ENCODE measurements at regions not wholly inside any gene's neighbourhood (a gene's known extent, or its start where the extent isn't known, plus 50 kb on each side); places are given as distances from the start of the nearest gene placed in this dataset.

DNA sequence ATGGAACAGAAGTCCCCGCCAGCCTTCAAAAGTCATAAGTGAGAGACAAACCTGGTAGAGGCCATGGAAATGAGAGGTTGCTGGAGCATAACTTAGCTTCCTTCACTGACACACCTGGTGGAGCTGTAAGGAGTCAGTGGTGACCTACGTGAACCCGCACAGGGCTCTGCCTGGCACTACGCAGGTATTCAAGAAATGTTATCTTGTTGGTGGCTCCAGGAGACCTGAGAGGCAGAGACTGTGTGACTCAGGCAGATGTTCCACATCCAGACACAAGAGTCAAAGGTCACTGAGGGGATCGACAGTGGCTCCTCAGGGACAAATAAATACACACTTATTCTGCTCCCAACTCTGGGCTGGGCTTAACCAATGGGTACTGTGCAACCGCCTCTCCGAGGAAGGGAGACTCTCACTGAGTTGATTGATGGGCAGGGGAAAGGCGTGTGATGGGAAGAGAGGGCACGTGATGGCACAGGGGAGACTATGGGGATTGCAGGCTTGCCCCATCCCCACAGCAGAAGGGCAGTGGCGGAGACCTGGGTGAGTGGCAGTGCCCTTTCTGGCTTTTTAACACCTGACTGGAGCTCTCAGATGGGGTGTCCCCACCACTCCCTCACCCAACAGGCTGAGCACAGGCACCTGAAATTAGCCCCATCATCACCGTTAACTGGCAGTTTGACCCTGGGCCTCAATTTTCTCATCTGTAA is 111.7 kb upstream of the SMAD3 start:
- Histone ChIP-seq H2AK5ac (ENCODE audit: low read depth, low read length) (0 out of 2 replicates have a peak overlapping the region, but pooled peaks have one; percentile 20), H2BK120ac (ENCODE audit: low read depth, low read length) (no peak overlapping the region), H2BK15ac (ENCODE audit: low read depth, low read length) (no peak overlapping the region), H4K20me1 (ENCODE audit: insufficient read depth, low read length) (no peaks in the 10 kb centered on the region), H2AFZ (replicated peaks; ENCODE audit: low read length, poor library complexity) (no peak overlapping the region), H3K23ac (ENCODE audit: low read depth, low read length) (no peak overlapping the region), H4K5ac (ENCODE audit: low read depth, low read length) (no peak overlapping the region), H3K4me2 (ENCODE audit: low read depth, low read length) (no peak overlapping the region), H3K4me3 (ENCODE audit: insufficient read depth, low read depth, low read length) (no peak overlapping the region), H3K79me1 (ENCODE audit: low read depth in 1 of 2, low read length in 2 of 2) (peaks cover 0 to 4% of the 10 kb centered on the region in 2 experiments; a peak in 2 of 4 replicates), H3K4ac (ENCODE audit: low read depth, low read length) (no peak overlapping the region), H3K36me3 (ENCODE audit: control insufficient read depth, insufficient read depth, low read length) (no peaks in the 10 kb centered on the region), H3K27ac (ENCODE audit: insufficient read depth, low read length) (no peak overlapping the region), H4K8ac (ENCODE audit: low read depth in 2 of 2, low read length in 2 of 2) (no peak overlapping the region), H3K56ac (ENCODE audit: extremely low read depth, insufficient read depth, low read length) (no peak overlapping the region), H3K18ac (ENCODE audit: low read depth, low read length) (no peak overlapping the region), H3K9me3 (ENCODE audit: control insufficient read depth, insufficient read depth, low read length) (no peaks in the 10 kb centered on the region), H3K4me1 (ENCODE audit: control insufficient read depth, insufficient read depth, low read length) (peaks cover 3% of the 10 kb centered on the region; the same call in 1 of the 2 replicates), H3K9ac (ENCODE audit: low read depth, low read length) (no peak overlapping the region), H3K9me1 (ENCODE audit: insufficient read depth, low read length) (peaks cover 12% of the 10 kb centered on the region; the same call in 1 of the 2 replicates), H2BK20ac (ENCODE audit: low read depth, low read length) (no peak overlapping the region), H3K14ac (replicated peaks; ENCODE audit: low read depth, low read length) (no peak overlapping the region), H2AK9ac (replicated peaks; ENCODE audit: low read depth, low read length, poor library complexity) (no peak overlapping the region), H2BK5ac (ENCODE audit: low read depth, low read length, poor library complexity, severe bottlenecking) (no peak overlapping the region), H3K27me3 (ENCODE audit: control insufficient read depth, insufficient read depth, low read length) (no peaks in the 10 kb centered on the region), H4K91ac (ENCODE audit: insufficient read depth, low read depth, low read length) (no peak overlapping the region)
- no peak for TF ChIP-seq FOS (IDR thresholded peaks at IDR 0.05; ENCODE audit: low read depth, low read length)
- TF ChIP-seq CEBPB (IDR thresholded peaks at IDR 0.05; ENCODE audit: low read depth, low read length), result no peak
- intact Hi-C loops (cut with micrococcal nuclease), result no loop called here
- DNase-seq, result no peak
- ChIA-PET POLR2A (ENCODE audit: unreplicated experiment) (no interaction called here), CTCF (no interaction called here)
- no TSS peak for BruUV-seq (replicated peaks)
- in situ Hi-C loops (cut with MboI; ENCODE audit: low sequenced_read_pairs), result loop anchor here (5.0 kb wide), 2 partner anchors 114 to 479 kb away; partner anchors contain the start of gene SMAD3
- dilution Hi-C loops (cut with HindIII; ENCODE audit: low sequenced_read_pairs, unreplicated experiment), result no loop called here
- ATAC-seq (ENCODE audit: low read depth), result no peak
- 91% methylated on average over 4 of the region's 11 CpGs; no CpG with 5 or more reads in 1 of the 2 experiments for WGBS, 2 experiments (ENCODE audit: extremely low coverage in 2 of 2, insufficient read length in 1 of 2)
